GM23338 (cell line): ENCODE measurements at regions not wholly inside any gene's neighbourhood (a gene's known extent, or its start where the extent isn't known, plus 50 kb on each side); places are given as distances from the start of the nearest gene placed in this dataset.

Experiments used
- ATAC-seq: fragments of 200-7000 bp; cut with Tn5 transposase; 3 replicates; pipeline ENCODE4 v1.9.1; 2020
- DNase-seq: peaks from one replicate; pipeline ENCODE4 v3.0.0-alpha.2; 2015; ENCODE audit warnings: low spot score
- H2AFZ ChIP-seq: fragments of 200-600 bp; sonication (generic); 2 replicates; pipeline ENCODE4 v1.8.0; 2016; ENCODE audit warnings: antibody characterized with exemption, mild to moderate bottlenecking, moderate library complexity
- H3F3A ChIP-seq: fragments of 200-600 bp; sonication (generic); replicated peaks from 2 replicates; pipeline ENCODE4 v1.8.0; 2017; ENCODE audit warnings: antibody characterized with exemption, mixed run types, low read depth
- H3K27ac ChIP-seq: fragments of 200-600 bp; sonication (generic); 2 replicates; pipeline ENCODE4 v1.6.1; 2016; ENCODE audit warnings: low read depth
- H3K27me3 ChIP-seq: fragments of 200-600 bp; sonication (generic); 2 replicates; pipeline ENCODE4 v1.8.0; 2016; ENCODE audit warnings: mild to moderate bottlenecking, mixed run types, moderate library complexity; ENCODE audit not compliant: insufficient read depth
- H3K36me3 ChIP-seq: fragments of 200-600 bp; sonication (generic); 2 replicates; pipeline ENCODE4 v1.8.0; 2016; ENCODE audit warnings: mild to moderate bottlenecking; ENCODE audit not compliant: insufficient read depth
- H3K4me1 ChIP-seq: fragments of 200-600 bp; sonication (generic); 2 replicates; pipeline ENCODE4 v1.8.0; 2016; ENCODE audit warnings: mild to moderate bottlenecking, moderate library complexity; ENCODE audit not compliant: insufficient read depth
- H3K4me2 ChIP-seq: fragments of 200-600 bp; sonication (generic); 2 replicates; pipeline ENCODE4 v1.7.1; 2017; ENCODE audit warnings: mixed run types
- H3K4me3 ChIP-seq: fragments of 200-600 bp; sonication (generic); 2 replicates; pipeline ENCODE4 v1.6.1; 2016; ENCODE audit warnings: mixed run types
- H3K79me2 ChIP-seq: fragments of 200-600 bp; sonication (generic); replicated peaks from 2 replicates; pipeline ENCODE4 v1.8.0; 2017; ENCODE audit warnings: mild to moderate bottlenecking; ENCODE audit not compliant: insufficient read depth
- H3K9me2 ChIP-seq: fragments of 200-600 bp; sonication (generic); 2 replicates; pipeline ENCODE4 v1.8.0; 2017; ENCODE audit not compliant: insufficient read depth
- H4K20me1 ChIP-seq: fragments of 200-600 bp; sonication (generic); replicated peaks from 2 replicates; pipeline ENCODE4 v1.8.0; 2017; ENCODE audit warnings: mild to moderate bottlenecking; ENCODE audit not compliant: insufficient read depth
- H3K27ac Mint-ChIP-seq: 2 replicates; pipeline ENCODE4 v1.8.0; 2020; ENCODE audit warnings: inconsistent platforms, mild to moderate bottlenecking, moderate library complexity, mixed read lengths
- H3K27me3 Mint-ChIP-seq: 3 replicates; pipeline ENCODE4 v1.8.0; 2022; ENCODE audit warnings: low read depth, mild to moderate bottlenecking, moderate library complexity, mixed read lengths, inconsistent platforms; ENCODE audit not compliant: insufficient read depth, poor library complexity
- H3K36me3 Mint-ChIP-seq: 3 replicates; pipeline ENCODE4 v1.8.0; 2021; ENCODE audit warnings: low read depth, mild to moderate bottlenecking, inconsistent platforms, moderate library complexity, mixed read lengths
- H3K4me1 Mint-ChIP-seq: 3 replicates; pipeline ENCODE4 v1.8.0; 2020; ENCODE audit warnings: mild to moderate bottlenecking, inconsistent platforms, mixed read lengths
- H3K4me3 Mint-ChIP-seq: 3 replicates; pipeline ENCODE4 v1.8.0; 2021; ENCODE audit warnings: moderate library complexity, mild to moderate bottlenecking, inconsistent platforms, mixed read lengths
- H3K9me3 Mint-ChIP-seq: 3 replicates; pipeline ENCODE4 v1.8.0; 2020; ENCODE audit warnings: moderate library complexity, mild to moderate bottlenecking, inconsistent platforms, mixed read lengths
- CREB1 ChIP-seq: fragments of 250-450 bp; sonication (Bioruptor Pico); IDR thresholded peaks from 2 replicates; pipeline ENCODE4 v1.5.0; 2020; ENCODE audit warnings: low read depth, mild to moderate bottlenecking, moderate library complexity
- JUNB ChIP-seq: IDR thresholded peaks from one replicate; pipeline ENCODE4 v1.6.1; 2016; ENCODE audit warnings: antibody characterized with exemption; ENCODE audit not compliant: unreplicated experiment
- NANOG ChIP-seq: IDR thresholded peaks from 2 replicates; pipeline ENCODE4 v1.6.1; 2016; ENCODE audit warnings: antibody characterized with exemption, borderline replicate concordance
- ZNF331 ChIP-seq: fragments of 250-450 bp; sonication (Bioruptor Pico); IDR thresholded peaks from 2 replicates; pipeline ENCODE4 v1.5.0; 2020; ENCODE audit warnings: low read depth, mild to moderate bottlenecking, moderate library complexity
- TF ChIP-seq, protein P1 (sequence below): fragments of 250-450 bp; sonication (Bioruptor Pico); IDR thresholded peaks from 2 replicates; pipeline ENCODE4 v1.5.0; 2020; ENCODE audit warnings: mild to moderate bottlenecking, moderate library complexity

DNA sequence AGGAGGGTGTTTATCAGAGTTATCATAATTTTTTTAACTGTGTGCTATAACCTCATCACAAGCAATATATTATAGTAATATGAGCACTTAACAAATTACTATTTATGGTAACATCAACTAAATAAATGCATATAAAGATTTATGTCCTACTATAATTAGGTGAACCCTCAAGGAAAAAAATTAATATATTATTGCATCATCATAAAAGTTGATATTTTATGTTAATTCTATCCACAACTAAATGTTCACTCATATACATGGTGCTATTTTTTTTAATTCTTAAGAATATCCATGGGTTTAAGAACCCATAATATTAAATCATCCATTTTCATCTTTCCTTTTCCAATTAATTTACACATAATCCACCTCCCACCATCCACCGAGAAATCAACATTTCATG, 506.0 kb upstream of the USP15 start (continued):
- TF ChIP-seq, protein P1, sequence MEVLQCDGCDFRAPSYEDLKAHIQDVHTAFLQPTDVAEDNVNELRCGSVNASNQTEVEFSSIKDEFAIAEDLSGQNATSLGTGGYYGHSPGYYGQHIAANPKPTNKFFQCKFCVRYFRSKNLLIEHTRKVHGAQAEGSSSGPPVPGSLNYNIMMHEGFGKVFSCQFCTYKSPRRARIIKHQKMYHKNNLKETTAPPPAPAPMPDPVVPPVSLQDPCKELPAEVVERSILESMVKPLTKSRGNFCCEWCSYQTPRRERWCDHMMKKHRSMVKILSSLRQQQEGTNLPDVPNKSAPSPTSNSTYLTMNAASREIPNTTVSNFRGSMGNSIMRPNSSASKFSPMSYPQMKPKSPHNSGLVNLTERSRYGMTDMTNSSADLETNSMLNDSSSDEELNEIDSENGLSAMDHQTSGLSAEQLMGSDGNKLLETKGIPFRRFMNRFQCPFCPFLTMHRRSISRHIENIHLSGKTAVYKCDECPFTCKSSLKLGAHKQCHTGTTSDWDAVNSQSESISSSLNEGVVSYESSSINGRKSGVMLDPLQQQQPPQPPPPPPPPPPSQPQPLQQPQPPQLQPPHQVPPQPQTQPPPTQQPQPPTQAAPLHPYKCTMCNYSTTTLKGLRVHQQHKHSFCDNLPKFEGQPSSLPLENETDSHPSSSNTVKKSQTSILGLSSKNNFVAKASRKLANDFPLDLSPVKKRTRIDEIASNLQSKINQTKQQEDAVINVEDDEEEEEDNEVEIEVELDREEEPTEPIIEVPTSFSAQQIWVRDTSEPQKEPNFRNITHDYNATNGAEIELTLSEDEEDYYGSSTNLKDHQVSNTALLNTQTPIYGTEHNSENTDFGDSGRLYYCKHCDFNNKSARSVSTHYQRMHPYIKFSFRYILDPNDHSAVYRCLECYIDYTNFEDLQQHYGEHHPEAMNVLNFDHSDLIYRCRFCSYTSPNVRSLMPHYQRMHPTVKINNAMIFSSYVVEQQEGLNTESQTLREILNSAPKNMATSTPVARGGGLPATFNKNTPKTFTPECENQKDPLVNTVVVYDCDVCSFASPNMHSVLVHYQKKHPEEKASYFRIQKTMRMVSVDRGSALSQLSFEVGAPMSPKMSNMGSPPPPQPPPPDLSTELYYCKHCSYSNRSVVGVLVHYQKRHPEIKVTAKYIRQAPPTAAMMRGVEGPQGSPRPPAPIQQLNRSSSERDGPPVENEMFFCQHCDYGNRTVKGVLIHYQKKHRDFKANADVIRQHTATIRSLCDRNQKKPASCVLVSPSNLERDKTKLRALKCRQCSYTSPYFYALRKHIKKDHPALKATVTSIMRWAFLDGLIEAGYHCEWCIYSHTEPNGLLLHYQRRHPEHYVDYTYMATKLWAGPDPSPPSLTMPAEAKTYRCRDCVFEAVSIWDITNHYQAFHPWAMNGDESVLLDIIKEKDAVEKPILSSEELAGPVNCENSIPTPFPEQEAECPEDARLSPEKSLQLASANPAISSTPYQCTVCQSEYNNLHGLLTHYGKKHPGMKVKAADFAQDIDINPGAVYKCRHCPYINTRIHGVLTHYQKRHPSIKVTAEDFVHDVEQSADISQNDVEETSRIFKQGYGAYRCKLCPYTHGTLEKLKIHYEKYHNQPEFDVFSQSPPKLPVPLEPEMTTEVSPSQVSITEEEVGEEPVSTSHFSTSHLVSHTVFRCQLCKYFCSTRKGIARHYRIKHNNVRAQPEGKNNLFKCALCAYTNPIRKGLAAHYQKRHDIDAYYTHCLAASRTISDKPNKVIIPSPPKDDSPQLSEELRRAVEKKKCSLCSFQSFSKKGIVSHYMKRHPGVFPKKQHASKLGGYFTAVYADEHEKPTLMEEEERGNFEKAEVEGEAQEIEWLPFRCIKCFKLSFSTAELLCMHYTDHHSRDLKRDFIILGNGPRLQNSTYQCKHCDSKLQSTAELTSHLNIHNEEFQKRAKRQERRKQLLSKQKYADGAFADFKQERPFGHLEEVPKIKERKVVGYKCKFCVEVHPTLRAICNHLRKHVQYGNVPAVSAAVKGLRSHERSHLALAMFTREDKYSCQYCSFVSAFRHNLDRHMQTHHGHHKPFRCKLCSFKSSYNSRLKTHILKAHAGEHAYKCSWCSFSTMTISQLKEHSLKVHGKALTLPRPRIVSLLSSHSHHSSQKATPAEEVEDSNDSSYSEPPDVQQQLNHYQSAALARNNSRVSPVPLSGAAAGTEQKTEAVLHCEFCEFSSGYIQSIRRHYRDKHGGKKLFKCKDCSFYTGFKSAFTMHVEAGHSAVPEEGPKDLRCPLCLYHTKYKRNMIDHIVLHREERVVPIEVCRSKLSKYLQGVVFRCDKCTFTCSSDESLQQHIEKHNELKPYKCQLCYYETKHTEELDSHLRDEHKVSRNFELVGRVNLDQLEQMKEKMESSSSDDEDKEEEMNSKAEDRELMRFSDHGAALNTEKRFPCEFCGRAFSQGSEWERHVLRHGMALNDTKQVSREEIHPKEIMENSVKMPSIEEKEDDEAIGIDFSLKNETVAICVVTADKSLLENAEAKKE (CRISPR knock-in tag) = no peak
- TF ChIP-seq JUNB = no peak

DNA sequence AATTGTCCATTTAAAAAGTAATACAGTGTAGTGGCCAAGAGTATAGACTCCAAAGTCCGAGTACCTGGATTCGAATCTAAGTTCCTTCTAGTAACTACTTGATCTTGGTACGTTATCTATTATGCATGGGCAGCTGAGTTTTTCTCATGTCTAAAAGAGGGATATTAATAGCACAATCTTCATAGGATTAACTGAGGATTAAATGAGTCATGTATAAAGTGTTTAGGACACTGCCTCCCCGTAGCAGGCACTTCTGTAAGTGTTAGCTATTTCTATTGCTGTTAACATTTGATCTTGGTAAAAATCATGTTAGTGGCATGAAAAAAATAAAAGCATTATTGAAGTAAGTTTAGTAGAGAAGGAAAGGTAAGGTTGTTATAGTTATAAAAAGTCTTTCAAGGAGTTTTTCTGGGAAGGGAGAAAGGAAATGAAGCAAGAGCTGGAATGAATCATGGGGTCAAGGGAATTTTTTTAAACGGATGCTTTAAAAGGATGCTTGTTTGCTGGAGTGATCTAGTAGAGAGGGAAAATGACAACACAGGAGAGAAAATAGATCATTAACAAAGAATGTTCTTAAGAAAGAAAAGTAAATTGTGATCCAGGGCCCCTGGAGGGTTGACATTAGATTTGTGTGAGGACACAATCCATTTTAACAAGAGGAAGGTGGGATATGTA, 502.2 kb upstream of the USP15 start:
- Histone ChIP-seq H3K9me2 (no peaks in the 10 kb centered on the region; the same call in 1 of the 2 replicates), H3K4me1 (peaks cover 3% of the 10 kb centered on the region; the same call in 1 of the 2 replicates), H3K27ac (no peak overlapping the region), H2AFZ (no peak overlapping the region), H3K36me3 (no peaks in the 10 kb centered on the region), H3K79me2 (no peaks in the 10 kb centered on the region), H3K4me2 (no peak overlapping the region), H4K20me1 (no peaks in the 10 kb centered on the region), H3F3A (no peaks in the 10 kb centered on the region), H3K4me3 (no peak overlapping the region), H3K27me3 (no peaks in the 10 kb centered on the region)
- H3K4me1 Mint-ChIP-seq = peaks cover 14% of the 10 kb centered on the region; the same call in 2 of the 3 replicates
- H3K4me3 Mint-ChIP-seq = no peak overlapping the region
- no peak overlapping the region for H3K27ac Mint-ChIP-seq
- H3K27me3 Mint-ChIP-seq = no peaks in the 10 kb centered on the region
- DNase-seq = no peak
- TF ChIP-seq CREB1 (no peak), ZNF331 (CRISPR knock-in tag) (no peak), JUNB (no peak), NANOG (no peak)
- no peaks in the 10 kb centered on the region for H3K9me3 Mint-ChIP-seq
- no peaks in the 10 kb centered on the region; the same call in 2 of the 3 replicates for H3K36me3 Mint-ChIP-seq
- no peak for ATAC-seq
